HL-60 (cell line): ENCODE measurements at regions not wholly inside any gene's neighbourhood (a gene's known extent, or its start where the extent isn't known, plus 50 kb on each side); places are given as distances from the start of the nearest gene placed in this dataset.

ENCODE experiments used
- DNase-seq, 2 experiments: peaks; one replicate each; pipeline ENCODE4 v3.0.0-alpha.2; 2010 to 2020; ENCODE audit warnings: low read depth in 1 of 2, low spot score in 1 of 2
- H3K27ac ChIP-seq: fragments of 250-450 bp; sonication (Bioruptor Pico); replicated peaks from 2 replicates; pipeline ENCODE4 v1.5.1; 2020; ENCODE audit warnings: mild to moderate bottlenecking, moderate library complexity
- H3K27me3 ChIP-seq: fragments of 250-450 bp; sonication (Bioruptor Pico); 2 replicates; pipeline ENCODE4 v1.5.1; 2021; ENCODE audit warnings: mild to moderate bottlenecking, moderate library complexity; ENCODE audit not compliant: insufficient read depth, poor library complexity, severe bottlenecking
- H3K4me3 ChIP-seq: replicated peaks from 2 replicates; pipeline ENCODE4 v1.5.1; 2011; ENCODE audit warnings: mild to moderate bottlenecking, control low read depth, low read length; ENCODE audit not compliant: insufficient read depth
- GABPA ChIP-seq: IDR thresholded peaks from 2 replicates; pipeline ENCODE4 v1.6.1; 2012; ENCODE audit warnings: low read depth
- POLR2AphosphoS5 ChIP-seq: IDR thresholded peaks from 2 replicates; pipeline ENCODE4 v1.6.1; 2012; ENCODE audit warnings: low read depth
- SPI1 ChIP-seq: IDR thresholded peaks from 2 replicates; pipeline ENCODE4 v1.6.1; 2012; ENCODE audit warnings: low read depth, mild to moderate bottlenecking, borderline replicate concordance
- TF ChIP-seq, protein P1 (sequence below): IDR thresholded peaks from 2 replicates; pipeline ENCODE4 v1.6.1; 2012; ENCODE audit warnings: low read depth; ENCODE audit not compliant: insufficient replicate concordance
- TF ChIP-seq, protein P2 (sequence below): IDR thresholded peaks from one replicate; pipeline ENCODE4 v1.5.1; 2011; ENCODE audit warnings: low read length, control low read depth, inconsistent platforms; ENCODE audit not compliant: insufficient read depth

GRCh38 chr4:123110685-123111084 lies 188.3 kb upstream of the NUDT6 start:
- no peak for DNase-seq
- no peaks in the 10 kb centered on the region for H3K27me3 ChIP-seq
- H3K27ac ChIP-seq: no peak overlapping the region
- TF ChIP-seq, protein P1, sequence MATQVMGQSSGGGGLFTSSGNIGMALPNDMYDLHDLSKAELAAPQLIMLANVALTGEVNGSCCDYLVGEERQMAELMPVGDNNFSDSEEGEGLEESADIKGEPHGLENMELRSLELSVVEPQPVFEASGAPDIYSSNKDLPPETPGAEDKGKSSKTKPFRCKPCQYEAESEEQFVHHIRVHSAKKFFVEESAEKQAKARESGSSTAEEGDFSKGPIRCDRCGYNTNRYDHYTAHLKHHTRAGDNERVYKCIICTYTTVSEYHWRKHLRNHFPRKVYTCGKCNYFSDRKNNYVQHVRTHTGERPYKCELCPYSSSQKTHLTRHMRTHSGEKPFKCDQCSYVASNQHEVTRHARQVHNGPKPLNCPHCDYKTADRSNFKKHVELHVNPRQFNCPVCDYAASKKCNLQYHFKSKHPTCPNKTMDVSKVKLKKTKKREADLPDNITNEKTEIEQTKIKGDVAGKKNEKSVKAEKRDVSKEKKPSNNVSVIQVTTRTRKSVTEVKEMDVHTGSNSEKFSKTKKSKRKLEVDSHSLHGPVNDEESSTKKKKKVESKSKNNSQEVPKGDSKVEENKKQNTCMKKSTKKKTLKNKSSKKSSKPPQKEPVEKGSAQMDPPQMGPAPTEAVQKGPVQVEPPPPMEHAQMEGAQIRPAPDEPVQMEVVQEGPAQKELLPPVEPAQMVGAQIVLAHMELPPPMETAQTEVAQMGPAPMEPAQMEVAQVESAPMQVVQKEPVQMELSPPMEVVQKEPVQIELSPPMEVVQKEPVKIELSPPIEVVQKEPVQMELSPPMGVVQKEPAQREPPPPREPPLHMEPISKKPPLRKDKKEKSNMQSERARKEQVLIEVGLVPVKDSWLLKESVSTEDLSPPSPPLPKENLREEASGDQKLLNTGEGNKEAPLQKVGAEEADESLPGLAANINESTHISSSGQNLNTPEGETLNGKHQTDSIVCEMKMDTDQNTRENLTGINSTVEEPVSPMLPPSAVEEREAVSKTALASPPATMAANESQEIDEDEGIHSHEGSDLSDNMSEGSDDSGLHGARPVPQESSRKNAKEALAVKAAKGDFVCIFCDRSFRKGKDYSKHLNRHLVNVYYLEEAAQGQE: no peak
- TF ChIP-seq POLR2AphosphoS5: no peak
- no peak for TF ChIP-seq GABPA
- TF ChIP-seq SPI1: no peak
- TF ChIP-seq, protein P2, sequence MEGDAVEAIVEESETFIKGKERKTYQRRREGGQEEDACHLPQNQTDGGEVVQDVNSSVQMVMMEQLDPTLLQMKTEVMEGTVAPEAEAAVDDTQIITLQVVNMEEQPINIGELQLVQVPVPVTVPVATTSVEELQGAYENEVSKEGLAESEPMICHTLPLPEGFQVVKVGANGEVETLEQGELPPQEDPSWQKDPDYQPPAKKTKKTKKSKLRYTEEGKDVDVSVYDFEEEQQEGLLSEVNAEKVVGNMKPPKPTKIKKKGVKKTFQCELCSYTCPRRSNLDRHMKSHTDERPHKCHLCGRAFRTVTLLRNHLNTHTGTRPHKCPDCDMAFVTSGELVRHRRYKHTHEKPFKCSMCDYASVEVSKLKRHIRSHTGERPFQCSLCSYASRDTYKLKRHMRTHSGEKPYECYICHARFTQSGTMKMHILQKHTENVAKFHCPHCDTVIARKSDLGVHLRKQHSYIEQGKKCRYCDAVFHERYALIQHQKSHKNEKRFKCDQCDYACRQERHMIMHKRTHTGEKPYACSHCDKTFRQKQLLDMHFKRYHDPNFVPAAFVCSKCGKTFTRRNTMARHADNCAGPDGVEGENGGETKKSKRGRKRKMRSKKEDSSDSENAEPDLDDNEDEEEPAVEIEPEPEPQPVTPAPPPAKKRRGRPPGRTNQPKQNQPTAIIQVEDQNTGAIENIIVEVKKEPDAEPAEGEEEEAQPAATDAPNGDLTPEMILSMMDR: no peak
- H3K4me3 ChIP-seq: no peak overlapping the region

- Histone ChIP-seq H3K4me3 (no peak overlapping the region), H3K27me3 (no peaks in the 10 kb centered on the region), H3K27ac (no peak overlapping the region)
- TF ChIP-seq GABPA: no peak
- no peak for TF ChIP-seq SPI1
- no peak for TF ChIP-seq POLR2AphosphoS5
- TF ChIP-seq, protein P2: no peak
- TF ChIP-seq, protein P1: no peak
- DNase-seq: no peak
Measured at GRCh38 chr4:123113155-123113554, 190.8 kb upstream of the NUDT6 start.

- no peak overlapping the region for H3K27ac ChIP-seq
- no peak for DNase-seq
- TF ChIP-seq, protein P2: no peak
- TF ChIP-seq POLR2AphosphoS5 (no peak), SPI1 (no peak), GABPA (no peak)
- TF ChIP-seq, protein P1: no peak
- H3K4me3 ChIP-seq: no peak overlapping the region
- no peaks in the 10 kb centered on the region for H3K27me3 ChIP-seq
Measured at GRCh38 chr4:123114084-123114914, 191.9 kb upstream of the NUDT6 start.
